Fibroblast of villous mesenchyme (primary cell): ENCODE measurements at regions not wholly inside any gene's neighbourhood (a gene's known extent, or its start where the extent isn't known, plus 50 kb on each side); places are given as distances from the start of the nearest gene placed in this dataset.

ENCODE experiments used
- DNase-seq: peaks from one replicate; pipeline ENCODE4 v3.0.0-alpha.2; 2010; ENCODE audit warnings: low read depth
- H3K4me3 ChIP-seq: 2 replicates; pipeline ENCODE4 v1.5.1; 2011; ENCODE audit warnings: low read depth, mild to moderate bottlenecking, low read length
- TF ChIP-seq, protein P1 (sequence below): IDR thresholded peaks from 2 replicates; pipeline ENCODE4 v1.5.1; 2012; ENCODE audit warnings: low read depth, mild to moderate bottlenecking, low read length; ENCODE audit not compliant: insufficient read depth

DNA sequence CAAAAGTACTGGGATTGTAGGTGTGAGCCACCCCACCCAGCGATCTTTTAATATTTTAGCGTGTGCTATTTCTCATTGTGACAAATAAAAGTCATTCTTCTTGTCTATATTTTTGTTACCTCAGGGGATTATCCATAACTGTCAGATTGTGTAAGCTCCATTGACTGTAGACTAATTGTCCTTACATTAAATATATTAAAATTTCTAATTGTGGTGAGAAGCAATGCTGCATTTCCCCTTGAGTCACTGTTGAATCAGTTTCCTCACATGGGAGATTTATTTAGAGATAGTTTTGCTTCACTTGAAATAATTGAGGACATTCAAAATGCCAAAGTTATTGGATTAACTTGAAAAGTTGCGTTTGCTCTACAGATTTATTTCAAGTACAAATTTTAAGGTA lies 782.4 kb upstream of the WWC1 start:
- DNase-seq = no peak
- no peak overlapping the region for H3K4me3 ChIP-seq
- TF ChIP-seq, protein P1, sequence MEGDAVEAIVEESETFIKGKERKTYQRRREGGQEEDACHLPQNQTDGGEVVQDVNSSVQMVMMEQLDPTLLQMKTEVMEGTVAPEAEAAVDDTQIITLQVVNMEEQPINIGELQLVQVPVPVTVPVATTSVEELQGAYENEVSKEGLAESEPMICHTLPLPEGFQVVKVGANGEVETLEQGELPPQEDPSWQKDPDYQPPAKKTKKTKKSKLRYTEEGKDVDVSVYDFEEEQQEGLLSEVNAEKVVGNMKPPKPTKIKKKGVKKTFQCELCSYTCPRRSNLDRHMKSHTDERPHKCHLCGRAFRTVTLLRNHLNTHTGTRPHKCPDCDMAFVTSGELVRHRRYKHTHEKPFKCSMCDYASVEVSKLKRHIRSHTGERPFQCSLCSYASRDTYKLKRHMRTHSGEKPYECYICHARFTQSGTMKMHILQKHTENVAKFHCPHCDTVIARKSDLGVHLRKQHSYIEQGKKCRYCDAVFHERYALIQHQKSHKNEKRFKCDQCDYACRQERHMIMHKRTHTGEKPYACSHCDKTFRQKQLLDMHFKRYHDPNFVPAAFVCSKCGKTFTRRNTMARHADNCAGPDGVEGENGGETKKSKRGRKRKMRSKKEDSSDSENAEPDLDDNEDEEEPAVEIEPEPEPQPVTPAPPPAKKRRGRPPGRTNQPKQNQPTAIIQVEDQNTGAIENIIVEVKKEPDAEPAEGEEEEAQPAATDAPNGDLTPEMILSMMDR = no peak

DNA sequence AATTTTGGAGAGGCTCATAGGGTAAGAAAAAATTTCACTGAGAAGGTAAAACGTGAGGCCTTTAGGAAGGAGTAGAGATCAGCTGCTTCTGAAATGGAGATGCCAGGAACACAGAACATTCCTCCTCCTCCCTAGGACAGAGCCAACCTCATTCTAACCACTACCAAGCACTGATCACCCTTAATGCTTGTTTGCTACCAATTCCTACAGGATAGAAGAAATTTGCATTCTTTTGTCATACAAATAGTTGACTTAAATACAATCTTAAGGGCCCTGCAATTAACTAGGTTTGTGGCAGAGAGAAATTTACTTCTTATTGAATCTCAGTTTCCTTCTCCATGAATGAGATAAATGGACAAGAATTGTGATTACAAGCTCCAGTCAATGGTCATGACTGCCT lies 780.2 kb upstream of the WWC1 start:
- H3K4me3 ChIP-seq = no peak overlapping the region

GRCh38 chr5:167512111-167512510 lies 779.3 kb upstream of the WWC1 start:
- no peak overlapping the region for H3K4me3 ChIP-seq
- no peak for DNase-seq
- TF ChIP-seq, protein P1 = no peak

More for the DNA sequence above, 780.2 kb upstream of the WWC1 start:
- TF ChIP-seq, protein P1 = no peak
- DNase-seq = no peak

DNA sequence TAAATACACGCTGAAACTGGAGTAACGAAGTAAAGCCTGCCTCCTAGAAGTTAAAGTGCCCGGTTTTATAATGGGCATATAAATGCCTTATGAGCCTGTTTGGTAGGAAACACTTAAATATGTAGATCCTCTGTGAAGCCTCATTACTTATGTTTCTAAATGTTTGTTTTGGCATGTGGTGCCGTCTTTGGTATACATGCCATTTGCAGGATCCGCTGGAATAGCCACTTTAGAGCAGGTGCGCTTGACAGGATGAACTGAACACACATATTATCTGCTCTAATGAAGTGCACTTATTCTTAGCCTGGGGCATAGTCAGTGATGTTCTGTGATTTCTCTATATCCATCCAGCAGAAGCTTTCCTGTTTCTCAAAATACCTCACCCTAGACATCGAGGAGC lies 778.1 kb upstream of the WWC1 start:
- TF ChIP-seq, protein P1 = no peak
- no peak overlapping the region for H3K4me3 ChIP-seq
- no peak for DNase-seq

GRCh38 chr5:167514461-167514860 lies 777.0 kb upstream of the WWC1 start:
- TF ChIP-seq, protein P1 = no peak

GRCh38 chr5:167525004-167525403 lies 766.4 kb upstream of the WWC1 start:
- TF ChIP-seq, protein P1 = no peak
- H3K4me3 ChIP-seq = no peak overlapping the region
- no peak for DNase-seq

More at GRCh38 chr5:167514461-167514860, 777.0 kb upstream of the WWC1 start:
- H3K4me3 ChIP-seq = no peak overlapping the region
- DNase-seq = no peak

GRCh38 chr5:167528651-167529050 lies 762.8 kb upstream of the WWC1 start:
- no peak overlapping the region for H3K4me3 ChIP-seq
- no peak for DNase-seq
- TF ChIP-seq, protein P1 = no peak
